ENCODE measurements at regions not wholly inside any gene's neighbourhood (a gene's known extent, or its start where the extent isn't known, plus 50 kb on each side); places are given as distances from the start of the nearest gene placed in this dataset.
A peak's percentile ranks its signal among the peaks of the same experiment; 100 is the strongest.

DNA sequence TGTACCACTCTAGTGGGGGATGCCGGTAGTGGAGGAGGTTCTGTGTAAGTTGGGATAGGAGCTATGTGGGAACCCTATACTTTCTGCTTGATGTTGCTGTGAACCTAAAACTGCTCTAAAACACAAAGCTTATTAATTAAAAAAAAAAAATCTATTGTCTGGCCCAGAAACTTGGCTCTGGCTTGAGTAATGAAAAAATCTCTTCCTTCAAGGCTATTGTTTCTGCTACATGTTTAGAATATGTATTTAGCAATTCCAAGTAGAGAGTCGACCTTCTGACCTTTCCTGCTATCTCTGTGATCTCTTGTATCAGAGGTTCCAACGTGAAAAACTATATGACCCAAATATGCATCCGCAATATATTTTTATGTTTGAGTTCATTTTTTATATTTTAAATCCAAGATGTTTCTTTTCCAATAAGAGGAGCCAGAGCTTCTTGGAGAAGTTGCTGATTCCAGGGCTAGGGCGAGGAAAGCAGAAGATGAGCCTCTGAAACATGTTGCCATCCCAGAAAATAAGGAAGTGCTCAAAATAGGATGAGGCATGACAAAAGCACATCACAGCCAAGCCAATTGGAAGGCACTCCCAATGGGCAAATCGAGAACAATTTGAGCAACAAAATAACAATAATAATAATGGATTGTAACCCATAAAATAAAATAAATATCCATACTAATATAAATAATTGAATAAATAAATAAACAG, 184.6 kb upstream of the TMEM260 start:
- H3K4me3 Mint-ChIP-seq: no peak overlapping the region
- H3K27me3 Mint-ChIP-seq: peaks cover 0 to 9% (median 0%) of the 10 kb centered on the region in 5 donors
- Histone ChIP-seq H3K36me3 (ENCODE audit: control insufficient read depth in 2 of 3, insufficient read depth in 3 of 3, low read length in 3 of 3) (no peaks in the 10 kb centered on the region), H3K9me3 (ENCODE audit: control insufficient read depth in 2 of 3, low read length in 3 of 3) (no peaks in the 10 kb centered on the region), H3K27me3 (ENCODE audit: control insufficient read depth in 2 of 2, insufficient read depth in 2 of 2, low read length in 2 of 2) (no peaks in the 10 kb centered on the region), H3K4me1 (ENCODE audit: control insufficient read depth in 2 of 2, insufficient read depth in 2 of 2, low read length in 2 of 2) (no peaks in the 10 kb centered on the region), H3K4me3 (ENCODE audit: low read length) (no peak overlapping the region), H3K27ac (ENCODE audit: low read depth, low read length) (no peak overlapping the region)
- no peaks in the 10 kb centered on the region for H3K36me3 Mint-ChIP-seq
- peaks cover 0 to 5% (median 0%) of the 10 kb centered on the region in 11 donors for H3K9me3 Mint-ChIP-seq
- DNase-seq (no peak), ATAC-seq (no peak)
- H3K27ac Mint-ChIP-seq: no peak overlapping the region
- H3K4me1 Mint-ChIP-seq: peaks cover 0 to 2% (median 0%) of the 10 kb centered on the region in 7 donors
- POLR2A ChIA-PET: no interaction called here
- intact Hi-C loops (cut with micrococcal nuclease): no loop called here
- CTCF ChIA-PET: interaction anchor here (0.6 kb wide), 1 partner anchor 72 kb away, joined by 3 read pairs; no protein-coding TSS in a partner anchor

- ATAC-seq (no peak), DNase-seq (no peak)
- peaks cover 2 to 13% (median 4%) of the 10 kb centered on the region in 11 donors for H3K9me3 Mint-ChIP-seq
- intact Hi-C loops (cut with micrococcal nuclease): no loop called here
- H3K4me3 Mint-ChIP-seq: no peak overlapping the region
- H3K9me3 ChIP-seq (ENCODE audit: control insufficient read depth in 2 of 3, low read length in 3 of 3): no peaks in the 10 kb centered on the region
- peaks cover 0 to 2% (median 0%) of the 10 kb centered on the region in 7 donors for H3K4me1 Mint-ChIP-seq
- no peak overlapping the region for H3K27ac ChIP-seq (ENCODE audit: low read depth, low read length)
- no peaks in the 10 kb centered on the region for H3K27me3 ChIP-seq (ENCODE audit: control insufficient read depth in 2 of 2, insufficient read depth in 2 of 2, low read length in 2 of 2)
- CTCF ChIA-PET: no interaction called here
- H3K36me3 ChIP-seq (ENCODE audit: control insufficient read depth in 2 of 3, insufficient read depth in 3 of 3, low read length in 3 of 3): no peaks in the 10 kb centered on the region
- H3K4me1 ChIP-seq (ENCODE audit: control insufficient read depth in 2 of 2, insufficient read depth in 2 of 2, low read length in 2 of 2): no peaks in the 10 kb centered on the region
- peaks cover 0 to 9% (median 5%) of the 10 kb centered on the region in 5 donors for H3K27me3 Mint-ChIP-seq
- no peak overlapping the region for H3K27ac Mint-ChIP-seq
- POLR2A ChIA-PET: no interaction called here
- H3K36me3 Mint-ChIP-seq: peaks cover 0 to 5% (median 0%) of the 10 kb centered on the region in 5 donors
- H3K4me3 ChIP-seq (ENCODE audit: low read length): no peak overlapping the region
Observed at GRCh38 chr14:56400109-56400825, 179.3 kb upstream of the TMEM260 start.

GRCh38 chr14:56412468-56413434, 166.8 kb upstream of the TMEM260 start:
- DNase-seq: no peak
- no peaks in the 10 kb centered on the region for H3K27me3 ChIP-seq (ENCODE audit: control insufficient read depth in 2 of 2, insufficient read depth in 2 of 2, low read length in 2 of 2)
- peak overlapping the region in 2 of 9 donors; percentile 53 to 61 for H3K27ac Mint-ChIP-seq
- peaks cover 7 to 13% (median 12%) of the 10 kb centered on the region in 7 donors for H3K4me1 Mint-ChIP-seq
- no peaks in the 10 kb centered on the region for H3K9me3 ChIP-seq (ENCODE audit: control insufficient read depth in 2 of 3, low read length in 3 of 3)
- no peak overlapping the region for H3K4me3 ChIP-seq (ENCODE audit: low read length)
- no peak for ATAC-seq
- H3K36me3 ChIP-seq (ENCODE audit: control insufficient read depth in 2 of 3, insufficient read depth in 3 of 3, low read length in 3 of 3): no peaks in the 10 kb centered on the region
- no peak overlapping the region for H3K27ac ChIP-seq (ENCODE audit: low read depth, low read length)
- no peaks in the 10 kb centered on the region for H3K36me3 Mint-ChIP-seq
- peaks cover 0 to 21% (median 10%) of the 10 kb centered on the region in 5 donors for H3K27me3 Mint-ChIP-seq
- intact Hi-C loops (cut with micrococcal nuclease): no loop called here
- peaks cover 0 to 21% (median 1%) of the 10 kb centered on the region in 11 donors for H3K9me3 Mint-ChIP-seq
- peak overlapping the region; percentile 45 to 83 (median 72) for H3K4me3 Mint-ChIP-seq
- H3K4me1 ChIP-seq (ENCODE audit: control insufficient read depth in 2 of 2, insufficient read depth in 2 of 2, low read length in 2 of 2): no peaks in the 10 kb centered on the region
- ChIA-PET POLR2A (no interaction called here), CTCF (no interaction called here)

DNA sequence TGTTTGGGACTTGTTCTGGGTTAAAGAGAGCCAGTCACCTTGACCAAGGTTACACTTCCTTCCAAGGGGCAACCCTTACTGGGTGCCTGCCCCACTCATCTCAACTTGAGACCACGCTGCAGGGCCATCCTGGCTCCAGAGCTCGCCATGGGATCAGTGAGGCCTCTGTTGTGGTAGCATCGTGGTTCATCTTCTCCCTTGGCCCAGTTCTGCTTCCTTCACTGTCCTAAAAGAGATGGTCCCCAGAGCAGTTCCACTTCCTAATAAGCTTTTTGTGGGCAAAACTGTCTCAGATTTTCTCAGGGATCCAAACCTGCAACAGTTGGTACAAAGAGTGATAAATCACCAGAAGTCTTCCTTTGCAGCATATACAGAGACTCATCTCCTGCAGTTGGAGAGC, 165.9 kb upstream of the TMEM260 start:
- Histone ChIP-seq H3K27me3 (ENCODE audit: control insufficient read depth in 2 of 2, insufficient read depth in 2 of 2, low read length in 2 of 2) (no peaks in the 10 kb centered on the region), H3K9me3 (ENCODE audit: control insufficient read depth in 2 of 3, low read length in 3 of 3) (no peaks in the 10 kb centered on the region), H3K4me1 (ENCODE audit: control insufficient read depth in 2 of 2, insufficient read depth in 2 of 2, low read length in 2 of 2) (no peaks in the 10 kb centered on the region), H3K27ac (ENCODE audit: low read depth, low read length) (no peak overlapping the region), H3K4me3 (ENCODE audit: low read length) (no peak overlapping the region), H3K36me3 (ENCODE audit: control insufficient read depth in 2 of 3, insufficient read depth in 3 of 3, low read length in 3 of 3) (no peaks in the 10 kb centered on the region)
- Mint-ChIP-seq H3K36me3 (no peaks in the 10 kb centered on the region), H3K27me3 (peaks cover 0 to 20% (median 10%) of the 10 kb centered on the region in 5 donors), H3K4me1 (peaks cover 7 to 13% (median 12%) of the 10 kb centered on the region in 7 donors), H3K4me3 (no peak overlapping the region), H3K27ac (no peak overlapping the region), H3K9me3 (peaks cover 0 to 20% (median 1%) of the 10 kb centered on the region in 11 donors)
- CTCF ChIA-PET: no interaction called here
- DNase-seq: no peak
- intact Hi-C loops (cut with micrococcal nuclease): no loop called here
- POLR2A ChIA-PET: no interaction called here
- ATAC-seq: no peak

DNA sequence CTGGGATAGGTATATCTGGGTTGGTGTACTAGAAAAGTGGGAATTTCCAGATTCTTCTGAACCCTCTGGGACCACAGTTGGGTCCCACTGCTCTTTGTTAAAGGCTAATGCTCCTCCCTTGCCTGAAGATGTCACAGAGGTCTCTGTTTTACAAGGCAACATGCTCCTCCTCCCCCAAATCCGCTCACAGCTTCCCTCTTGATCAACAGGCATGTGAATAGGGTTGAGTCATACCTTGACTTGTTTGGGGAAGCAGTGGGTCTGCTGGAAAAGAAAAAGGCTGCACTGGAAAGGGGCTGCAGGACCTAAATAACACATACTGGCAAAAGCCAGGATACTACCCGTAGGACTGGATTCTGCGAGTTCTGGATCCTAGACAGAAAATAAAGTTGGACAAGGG, 165.4 kb upstream of the TMEM260 start:
- Mint-ChIP-seq H3K27me3 (peaks cover 0 to 19% (median 11%) of the 10 kb centered on the region in 5 donors), H3K27ac (no peak overlapping the region), H3K9me3 (peaks cover 0 to 15% (median 1%) of the 10 kb centered on the region in 11 donors), H3K4me1 (peaks cover 7 to 13% (median 12%) of the 10 kb centered on the region in 7 donors), H3K36me3 (no peaks in the 10 kb centered on the region), H3K4me3 (no peak overlapping the region)
- H3K9me3 ChIP-seq (ENCODE audit: control insufficient read depth in 2 of 3, low read length in 3 of 3): no peaks in the 10 kb centered on the region
- no peak for ATAC-seq
- H3K27me3 ChIP-seq (ENCODE audit: control insufficient read depth in 2 of 2, insufficient read depth in 2 of 2, low read length in 2 of 2): no peaks in the 10 kb centered on the region
- no peak for DNase-seq
- H3K4me3 ChIP-seq (ENCODE audit: low read length): no peak overlapping the region
- H3K36me3 ChIP-seq (ENCODE audit: control insufficient read depth in 2 of 3, insufficient read depth in 3 of 3, low read length in 3 of 3): no peaks in the 10 kb centered on the region
- intact Hi-C loops (cut with micrococcal nuclease): no loop called here
- ChIA-PET POLR2A (no interaction called here), CTCF (no interaction called here)
- H3K4me1 ChIP-seq (ENCODE audit: control insufficient read depth in 2 of 2, insufficient read depth in 2 of 2, low read length in 2 of 2): no peaks in the 10 kb centered on the region
- no peak overlapping the region for H3K27ac ChIP-seq (ENCODE audit: low read depth, low read length)

DNA sequence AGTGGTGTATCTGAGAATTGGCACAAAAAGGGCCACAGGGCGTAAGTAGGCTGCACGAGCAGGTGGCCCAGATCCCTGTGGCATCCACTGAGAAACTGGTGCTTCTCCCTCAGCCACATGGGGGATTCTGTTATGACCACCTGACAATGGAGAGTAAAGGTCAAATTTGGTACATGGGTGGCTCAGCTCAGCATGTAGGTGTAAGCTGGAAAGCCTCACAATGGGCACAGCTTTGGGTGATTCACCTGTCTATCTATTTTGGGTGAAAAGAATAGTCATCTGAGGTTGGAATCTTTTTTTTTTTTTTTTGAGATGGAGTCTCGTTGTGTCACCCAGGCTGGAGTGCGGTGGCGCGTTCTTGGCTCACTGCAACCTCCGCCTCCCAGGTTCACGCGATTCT, 163.4 kb upstream of the TMEM260 start:
- no peak overlapping the region for H3K4me3 Mint-ChIP-seq
- no peak overlapping the region for H3K27ac Mint-ChIP-seq
- H3K9me3 Mint-ChIP-seq: peaks cover 0 to 4% (median 0%) of the 10 kb centered on the region in 11 donors
- H3K36me3 Mint-ChIP-seq: no peaks in the 10 kb centered on the region
- H3K27me3 Mint-ChIP-seq: peaks cover 4 to 14% (median 9%) of the 10 kb centered on the region in 5 donors
- no peaks in the 10 kb centered on the region for H3K9me3 ChIP-seq (ENCODE audit: control insufficient read depth in 2 of 3, low read length in 3 of 3)
- ChIA-PET CTCF (interaction anchor here (0.7 kb wide), 1 partner anchor 116 kb away, joined by 4 read pairs; no protein-coding TSS in a partner anchor), POLR2A (interaction anchor here (0.6 kb wide), 1 partner anchor 278 kb away, joined by 3 read pairs; no protein-coding TSS in a partner anchor)
- H3K4me1 Mint-ChIP-seq: peaks cover 7 to 13% (median 12%) of the 10 kb centered on the region in 7 donors
- H3K4me1 ChIP-seq (ENCODE audit: control insufficient read depth in 2 of 2, insufficient read depth in 2 of 2, low read length in 2 of 2): no peaks in the 10 kb centered on the region
- ATAC-seq (no peak), DNase-seq (no peak)
- no peak overlapping the region for H3K4me3 ChIP-seq (ENCODE audit: low read length)
- H3K27me3 ChIP-seq (ENCODE audit: control insufficient read depth in 2 of 2, insufficient read depth in 2 of 2, low read length in 2 of 2): no peaks in the 10 kb centered on the region
- no peak overlapping the region for H3K27ac ChIP-seq (ENCODE audit: low read depth, low read length)
- H3K36me3 ChIP-seq (ENCODE audit: control insufficient read depth in 2 of 3, insufficient read depth in 3 of 3, low read length in 3 of 3): no peaks in the 10 kb centered on the region
- intact Hi-C loops (cut with micrococcal nuclease): no loop called here
